GM18909 (cell line): ENCODE measurements at regions not wholly inside any gene's neighbourhood (a gene's known extent, or its start where the extent isn't known, plus 50 kb on each side); places are given as distances from the start of the nearest gene placed in this dataset.

Source experiments
- ATAC-seq: cut with Tn5 transposase; IDR thresholded peaks from one replicate; pipeline ENCODE4 v1.9.1; 2021; ENCODE audit warnings: mild to moderate bottlenecking; ENCODE audit not compliant: unreplicated experiment, poor library complexity

- no peak for ATAC-seq
These were observed 402.1 kb upstream of the CHD6 start for GRCh38 chr20:42020316-42020715.

GRCh38 chr20:42018979-42019378 is 400.8 kb upstream of the CHD6 start:
- ATAC-seq, result no peak

- no peak for ATAC-seq
These were observed 391.9 kb upstream of the CHD6 start for GRCh38 chr20:42010090-42010489.

DNA sequence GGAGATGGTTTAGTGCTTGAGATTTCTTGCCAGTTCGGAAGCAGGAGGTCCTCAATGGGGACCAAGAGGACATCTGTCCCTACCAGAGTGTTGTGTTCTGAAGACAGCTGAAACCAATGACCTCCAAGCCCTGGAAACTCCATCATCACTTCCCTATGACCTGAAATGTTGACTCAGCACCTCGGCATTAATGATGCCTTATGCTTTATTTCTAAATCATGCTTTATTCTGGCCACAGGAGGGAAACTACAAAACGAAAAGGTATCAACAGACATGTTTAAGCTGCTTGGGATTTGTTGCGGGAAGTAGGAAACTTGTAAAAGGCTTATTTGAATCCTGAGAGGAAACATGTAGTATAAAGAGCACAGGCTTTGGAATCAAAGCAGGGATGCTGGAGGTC is 389.1 kb upstream of the CHD6 start:
- ATAC-seq, result no peak

GRCh38 chr20:42005211-42005610 is 387.0 kb upstream of the CHD6 start:
- no peak for ATAC-seq

DNA sequence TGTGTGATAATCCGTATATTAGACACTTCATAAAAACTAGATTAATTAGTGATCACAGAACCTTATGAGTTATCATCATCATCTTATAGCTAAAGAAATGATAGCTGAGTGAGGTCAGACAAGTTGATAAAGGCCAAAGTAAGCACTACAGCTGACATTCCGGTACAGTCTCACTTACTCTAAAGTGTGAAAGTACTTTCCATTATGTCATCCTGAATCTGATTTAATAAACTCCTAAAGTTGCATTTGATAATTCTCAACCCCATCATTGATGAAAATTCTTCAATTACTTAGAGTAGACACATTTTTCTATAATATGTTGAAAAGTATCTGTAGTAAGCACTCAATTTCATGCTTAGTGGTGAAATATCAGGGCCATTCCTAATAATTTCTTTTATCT is 385.2 kb upstream of the CHD6 start:
- no peak for ATAC-seq

DNA sequence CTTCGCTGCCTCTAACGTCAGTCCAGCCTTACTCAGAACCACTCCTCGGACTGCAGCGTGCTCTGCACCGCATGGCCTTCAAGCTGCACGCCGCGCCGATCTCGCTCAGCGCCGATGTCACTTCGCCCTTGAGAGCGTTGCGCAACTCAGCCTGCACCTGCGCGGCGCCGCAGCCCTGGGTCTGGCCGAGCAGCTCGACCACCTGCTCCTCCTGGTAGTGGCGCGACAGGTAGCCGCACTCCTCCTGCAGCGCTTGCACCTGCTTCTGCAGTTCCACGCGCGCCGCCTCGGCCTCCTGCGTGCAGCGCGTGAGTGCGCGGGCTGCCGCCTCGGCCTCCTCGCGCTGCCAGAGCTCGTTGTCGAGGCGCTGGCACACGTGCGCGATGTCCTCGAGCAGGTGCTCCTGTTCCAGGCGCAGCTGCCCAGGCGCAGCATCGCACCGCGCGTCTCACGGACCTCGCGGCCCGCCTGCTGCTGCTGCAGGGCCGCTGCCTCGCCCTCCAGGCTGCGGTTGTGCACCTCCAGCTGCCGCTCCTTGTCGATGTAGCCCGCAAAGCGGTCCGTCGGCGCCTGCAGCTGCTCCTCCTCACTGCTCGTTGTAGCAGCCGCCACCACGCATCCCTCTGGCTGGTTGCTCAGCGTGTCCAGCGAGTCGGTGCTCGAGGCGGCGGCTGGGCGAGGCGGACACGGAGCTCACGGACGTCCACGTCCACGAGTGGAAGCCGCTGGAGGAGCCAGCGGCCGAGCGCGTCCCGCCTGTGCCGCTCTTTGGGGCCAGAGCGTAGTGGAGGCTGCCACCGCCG is 380.6 kb upstream of the CHD6 start:
- no peak for ATAC-seq

GRCh38 chr20:41996951-41997350 is 378.8 kb upstream of the CHD6 start:
- ATAC-seq, result no peak

- no peak for ATAC-seq
These were observed 374.3 kb upstream of the CHD6 start for GRCh38 chr20:41992481-41992880.

DNA sequence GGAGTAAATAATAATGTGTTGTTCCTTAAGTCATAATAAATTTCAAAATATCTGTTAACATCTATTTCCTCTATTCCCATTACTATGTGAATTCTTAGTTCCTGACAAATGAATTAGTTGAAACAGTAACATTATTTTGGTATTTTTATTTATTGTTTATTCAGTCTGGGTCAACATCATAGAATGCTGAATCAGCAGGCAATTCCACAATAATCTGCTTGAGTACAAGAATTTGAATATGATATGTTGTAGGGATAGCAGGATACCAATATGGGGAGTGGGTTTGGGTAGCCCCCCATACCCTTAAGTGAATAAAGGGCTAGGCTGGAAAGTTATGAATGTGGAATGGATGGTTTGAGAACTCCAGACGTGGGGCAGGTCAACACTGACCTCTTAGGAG is 373.2 kb upstream of the CHD6 start:
- ATAC-seq, result no peak

DNA sequence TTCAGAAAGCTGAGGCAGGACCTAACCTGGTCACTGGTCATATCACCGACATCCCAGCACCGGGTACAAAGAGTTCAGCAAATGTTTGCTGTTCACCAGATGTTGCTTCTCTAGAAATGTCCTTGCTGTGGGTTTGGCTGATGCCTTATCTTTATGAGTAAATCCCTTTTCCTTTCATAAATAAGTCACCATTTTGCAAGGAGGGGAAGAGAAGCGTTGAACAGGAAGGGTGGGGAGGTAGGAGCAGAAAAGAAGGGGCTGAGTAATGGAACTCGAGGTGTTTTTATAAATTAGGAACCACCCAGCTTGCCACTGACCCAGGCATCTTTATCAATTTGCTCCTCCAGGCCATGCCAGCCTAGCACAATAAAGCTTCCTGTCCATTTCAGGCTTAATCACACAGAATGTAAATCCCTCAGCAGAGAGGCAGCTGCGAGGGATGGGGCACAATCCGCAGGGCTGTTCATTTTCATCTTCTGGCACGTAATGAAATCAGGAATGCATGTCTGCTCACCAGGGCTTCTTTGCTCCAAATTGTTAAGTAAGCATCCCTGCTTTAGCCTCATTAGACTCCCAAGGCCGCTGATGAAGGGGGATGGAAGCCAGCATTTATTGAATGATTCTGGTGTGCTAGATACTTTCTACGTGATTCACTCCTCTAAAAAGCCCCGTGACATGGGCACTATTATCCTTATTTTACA is 371.9 kb upstream of the CHD6 start:
- no peak for ATAC-seq

DNA sequence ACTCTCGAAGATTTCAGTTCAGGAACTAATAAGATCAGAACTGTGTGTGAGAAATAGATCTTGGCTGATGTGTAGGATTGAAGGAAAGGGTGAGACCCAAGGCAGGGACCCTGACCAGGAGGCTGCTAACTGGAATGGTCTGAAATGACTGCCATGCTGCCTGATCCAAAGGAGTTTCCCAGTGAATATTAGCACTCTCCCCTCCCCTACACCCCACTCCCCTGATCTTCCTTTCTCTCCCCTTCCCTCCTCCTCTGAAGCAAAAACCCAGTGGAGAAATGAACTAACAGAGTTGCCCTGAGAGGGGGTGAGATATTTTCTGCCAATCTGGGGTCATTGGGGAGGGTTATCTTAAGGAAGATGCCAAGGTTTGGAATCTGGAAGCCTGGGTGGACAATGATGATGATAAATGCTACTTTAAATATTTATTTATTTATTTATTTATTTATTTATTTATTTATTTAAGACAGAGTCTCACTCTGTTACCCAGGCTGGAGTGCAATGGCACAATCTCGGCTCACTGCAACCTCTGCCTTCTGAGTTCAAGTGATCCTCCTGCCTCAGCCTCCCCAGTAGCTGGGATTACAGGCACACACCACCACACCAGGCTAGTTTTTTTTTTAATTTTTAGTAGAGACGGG is 371.0 kb upstream of the CHD6 start:
- ATAC-seq, result no peak

- peak; percentile 59 for ATAC-seq
These were observed 365.9 kb upstream of the CHD6 start for GRCh38 chr20:41984031-41984430.

GRCh38 chr20:41983159-41983558 is 365.0 kb upstream of the CHD6 start:
- no peak for ATAC-seq

- ATAC-seq, result no peak
These were observed 363.6 kb upstream of the CHD6 start for GRCh38 chr20:41981746-41982145.

GRCh38 chr20:41978875-41979274 is 360.7 kb upstream of the CHD6 start:
- ATAC-seq, result no peak

GRCh38 chr20:41978246-41978790 is 360.1 kb upstream of the CHD6 start:
- ATAC-seq, result no peak

GRCh38 chr20:41969656-41970055 is 351.5 kb upstream of the CHD6 start:
- no peak for ATAC-seq

GRCh38 chr20:41960166-41960565 is 342.0 kb upstream of the CHD6 start:
- ATAC-seq, result no peak

GRCh38 chr20:41958391-41958790 is 340.2 kb upstream of the CHD6 start:
- no peak for ATAC-seq
